GM19239 (cell line): ENCODE measurements at regions not wholly inside any gene's neighbourhood (a gene's known extent, or its start where the extent isn't known, plus 50 kb on each side); places are given as distances from the start of the nearest gene placed in this dataset.

ENCODE experiments used
- DNase-seq: peaks from one replicate; pipeline ENCODE4 v3.0.0; 2011; ENCODE audit warnings: low spot score; ENCODE audit not compliant: insufficient read length
- FAIRE-seq: peaks from 2 replicates; lab custom pipeline; 2011; peaks lifted over from hg19 to GRCh38; lab: Jason Lieb, UNC

DNA sequence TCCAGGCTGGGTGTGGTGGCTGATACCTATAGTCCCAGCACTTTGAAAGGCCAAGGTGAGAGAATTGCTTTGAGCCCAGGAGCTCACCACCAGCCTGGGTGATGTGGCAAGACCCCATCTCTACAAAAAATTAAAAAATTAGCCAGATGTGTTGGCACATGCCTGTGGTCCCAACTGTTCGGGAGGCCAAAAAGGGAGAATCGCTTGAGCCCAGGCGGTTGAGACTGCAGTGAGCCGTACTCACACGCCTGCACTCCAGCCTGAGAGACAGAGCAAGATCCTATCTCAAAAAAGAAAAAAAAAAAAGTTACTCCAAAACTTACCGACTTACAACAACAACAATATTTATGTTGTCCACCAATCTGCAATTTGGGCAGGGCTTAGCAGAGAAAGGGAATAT lies 178.0 kb upstream of the FN1 start:
- FAIRE-seq = no peak
- DNase-seq = no peak

GRCh38 chr2:215613280-215613679 lies 177.4 kb upstream of the FN1 start:
- no peak for FAIRE-seq
- DNase-seq = no peak

DNA sequence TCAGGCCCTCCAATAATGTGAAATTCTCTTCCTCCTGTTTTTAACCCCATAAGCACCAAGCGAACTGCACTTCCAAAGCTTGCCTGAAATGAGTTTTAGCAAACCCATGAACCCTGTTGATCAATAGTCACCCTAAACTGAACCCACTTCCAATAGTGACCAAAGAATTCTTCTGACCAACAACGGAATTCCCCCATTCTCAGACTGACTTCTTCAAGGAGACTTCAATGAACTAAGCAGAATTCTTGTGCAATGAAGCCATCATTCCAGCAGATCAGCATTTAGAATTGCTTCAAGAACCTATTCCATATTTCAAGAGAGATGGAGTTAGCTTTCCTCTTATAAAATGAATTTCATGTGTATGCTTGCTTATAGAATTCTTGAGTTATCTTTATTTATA lies 176.9 kb upstream of the FN1 start:
- DNase-seq = no peak

DNA sequence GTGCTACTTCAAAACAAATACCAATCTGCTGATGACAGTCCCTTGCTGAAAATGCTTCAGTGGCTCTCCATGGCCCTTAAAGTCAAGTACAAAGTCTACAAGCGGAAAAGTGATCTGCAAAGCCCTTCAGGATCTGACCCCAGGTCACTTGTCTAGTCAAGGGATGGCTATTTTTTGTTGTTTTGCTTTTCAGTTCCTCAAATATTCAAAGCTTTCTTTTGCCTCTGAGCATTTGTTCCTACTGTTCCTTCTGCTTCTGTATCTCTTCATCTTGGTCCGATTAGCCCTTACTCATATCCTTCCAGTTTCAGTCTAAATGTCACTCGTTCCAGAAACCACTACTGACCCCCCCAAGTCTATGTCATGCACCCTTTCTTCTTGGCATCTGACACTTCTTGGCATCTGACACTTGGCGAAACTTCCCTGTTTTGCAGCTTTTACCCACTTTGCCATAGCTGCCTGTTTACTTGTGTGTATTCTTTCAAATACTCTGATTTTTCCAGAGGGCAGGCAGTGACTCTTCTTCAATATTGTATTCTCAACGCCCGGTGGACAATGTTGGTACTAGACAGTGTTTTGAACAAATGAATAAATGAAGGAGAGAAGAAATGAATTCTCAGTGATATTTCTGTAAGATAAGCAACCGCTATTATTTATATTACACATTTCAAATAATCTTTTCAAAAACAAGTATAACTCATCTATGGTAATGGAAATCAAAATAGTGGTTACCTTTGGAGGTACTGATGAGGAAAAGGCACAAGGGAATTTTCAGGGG lies 175.9 kb upstream of the FN1 start:
- DNase-seq (no peak), FAIRE-seq (peak; percentile 60)

More for the DNA sequence above, 176.9 kb upstream of the FN1 start:
- no peak for FAIRE-seq

GRCh38 chr2:215609089-215610032 lies 173.5 kb upstream of the FN1 start:
- FAIRE-seq (peak; percentile 33), DNase-seq (no peak)

- DNase-seq (no peak), FAIRE-seq (no peak)
These were observed 171.9 kb upstream of the FN1 start for GRCh38 chr2:215607766-215608165.

DNA sequence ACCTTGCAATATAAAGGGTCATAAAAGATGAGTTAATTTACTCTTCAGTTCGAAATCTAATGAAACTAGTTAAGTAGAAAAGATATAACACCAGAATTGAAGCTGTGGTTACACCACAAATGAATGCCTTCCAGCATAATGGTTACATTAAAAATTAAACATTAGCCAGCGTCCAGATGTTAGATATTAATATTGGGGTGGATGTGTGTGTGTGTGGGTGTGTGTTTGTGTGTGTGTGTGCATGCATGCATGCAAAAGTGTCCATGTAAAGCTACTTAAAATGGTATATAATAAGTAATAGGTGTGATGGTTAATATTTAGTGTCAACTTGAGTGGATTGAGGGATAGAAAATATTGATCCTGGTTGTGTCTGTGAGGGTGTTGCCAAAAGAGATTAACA lies 170.4 kb upstream of the FN1 start:
- FAIRE-seq (no peak), DNase-seq (no peak)

DNA sequence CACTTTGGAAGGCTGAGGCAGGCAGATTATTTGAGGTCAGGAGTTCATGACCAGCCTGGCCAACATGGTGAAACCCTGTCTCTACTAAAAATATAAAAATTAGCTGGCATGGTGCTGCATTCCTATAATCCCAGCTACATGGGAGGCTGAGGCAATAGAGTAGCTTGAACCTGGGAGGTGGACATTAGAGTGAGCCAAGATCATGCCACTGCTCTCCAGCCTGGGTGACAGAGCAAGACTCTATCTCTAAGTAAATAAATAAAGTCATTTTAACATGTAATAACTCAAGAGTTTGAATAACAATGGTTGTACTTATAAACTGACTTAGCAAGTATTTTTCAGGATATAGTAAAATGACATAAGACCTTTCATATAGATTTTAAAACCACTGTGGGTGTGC lies 169.3 kb upstream of the FN1 start:
- DNase-seq = no peak
- FAIRE-seq = no peak

DNA sequence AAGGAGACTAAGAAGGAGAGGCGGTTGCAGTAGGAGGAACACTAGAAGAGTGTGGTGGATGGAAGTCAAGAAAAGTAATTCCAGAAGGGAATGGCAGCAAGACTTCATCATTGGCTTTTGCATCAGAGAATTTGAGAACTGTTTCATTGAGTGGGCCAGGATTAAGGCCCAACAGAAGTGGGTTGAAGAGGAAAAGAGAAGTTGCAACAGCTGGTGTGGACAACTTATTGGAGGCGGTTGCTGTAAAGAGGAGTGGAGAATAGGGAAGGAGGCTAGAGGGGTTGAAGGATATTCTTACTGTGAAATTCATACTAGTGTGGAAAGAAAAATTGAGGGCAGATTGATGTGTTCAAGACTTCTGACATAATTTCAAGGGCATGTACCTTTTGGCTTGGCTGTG lies 168.7 kb upstream of the FN1 start:
- FAIRE-seq (no peak), DNase-seq (no peak)

DNA sequence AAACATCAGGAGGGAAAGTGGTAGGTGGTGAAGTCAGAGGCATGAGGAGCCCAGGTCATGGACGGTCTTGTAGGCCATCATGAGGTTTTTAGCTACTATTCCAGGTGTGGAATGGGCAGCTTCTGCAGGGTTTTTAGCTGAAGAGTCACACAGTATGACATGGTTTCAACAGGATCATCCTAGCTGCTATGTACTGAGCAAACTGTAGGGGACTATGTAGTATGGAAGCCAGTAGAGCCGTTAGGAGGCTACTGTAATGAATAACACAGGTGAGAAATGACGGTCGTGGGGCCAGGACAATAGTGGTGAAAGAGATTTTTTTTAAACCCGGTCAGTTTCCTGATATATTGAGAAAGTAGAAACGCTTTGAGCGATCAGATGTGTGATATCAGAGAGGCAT lies 167.6 kb upstream of the FN1 start:
- DNase-seq = no peak
- FAIRE-seq = no peak

DNA sequence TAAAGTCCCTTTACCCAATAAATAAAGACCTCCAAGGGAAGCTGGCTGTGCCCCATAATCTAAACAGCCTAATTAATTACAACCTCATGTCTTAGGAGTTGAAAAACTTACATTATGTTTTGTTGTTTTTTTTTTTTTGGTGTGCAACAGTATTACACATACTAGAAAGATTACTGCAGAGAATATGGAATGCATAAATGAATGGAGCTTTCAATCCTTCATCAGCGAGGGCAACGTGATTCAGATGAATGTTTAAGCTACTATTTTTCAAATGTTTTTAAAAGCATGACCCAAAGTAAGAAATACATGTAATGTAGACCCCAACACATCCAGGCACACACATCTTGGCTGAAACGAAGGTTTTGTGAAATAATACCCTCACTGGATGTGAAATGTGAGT lies 167.1 kb upstream of the FN1 start:
- FAIRE-seq = no peak

DNA sequence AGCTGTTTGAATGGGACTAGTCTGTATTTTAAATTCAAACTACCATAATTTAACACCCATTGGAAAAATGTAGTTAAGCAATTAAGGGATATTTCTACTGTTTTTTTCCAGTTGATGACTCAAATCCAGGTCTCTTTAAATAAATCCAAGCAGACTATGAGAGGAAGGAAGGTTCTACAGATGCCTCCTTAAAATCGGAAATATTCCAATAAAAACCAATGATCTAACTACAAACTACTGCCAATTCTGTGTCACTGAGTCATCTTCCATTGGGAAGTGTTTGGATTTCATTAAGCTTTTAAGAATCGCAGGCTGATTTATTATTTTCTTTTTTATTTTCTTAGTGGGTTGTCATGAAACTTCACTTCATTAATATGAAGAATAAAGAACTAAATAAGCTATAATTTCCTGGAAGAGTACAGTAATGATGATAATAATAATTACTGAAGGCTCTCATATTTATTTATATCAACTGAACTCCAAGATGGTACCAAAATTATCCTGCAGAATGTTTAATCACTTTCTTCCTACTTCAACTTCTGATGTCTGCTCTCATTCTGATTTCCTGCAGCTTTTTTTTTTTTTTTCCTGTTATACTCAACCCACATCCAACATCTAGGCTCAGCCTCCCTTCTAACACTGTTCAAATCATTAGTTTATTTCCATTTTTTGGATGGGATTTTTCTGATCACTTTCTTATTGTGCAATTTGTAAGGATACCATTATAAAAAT lies 166.3 kb upstream of the FN1 start:
- no peak for FAIRE-seq

More for the DNA sequence above, 167.1 kb upstream of the FN1 start:
- no peak for DNase-seq

DNA sequence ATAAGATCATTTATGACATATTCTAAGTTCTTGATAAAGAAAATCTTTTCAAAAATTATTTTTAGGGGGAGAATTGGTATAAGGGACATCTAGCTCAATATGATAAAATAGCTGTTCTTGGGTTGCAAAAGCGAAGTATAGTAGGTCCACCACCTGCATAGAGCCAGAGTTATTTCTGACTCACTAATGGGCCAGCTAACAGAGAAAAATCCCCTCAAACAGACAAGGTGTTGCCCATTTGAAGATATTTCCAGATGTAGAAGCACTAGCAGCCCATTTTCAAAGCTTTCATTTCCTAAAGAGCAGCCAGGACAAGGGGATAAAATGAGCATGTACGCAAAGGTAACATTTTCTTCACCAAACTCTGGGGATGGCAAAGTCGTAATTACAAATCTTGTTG lies 165.7 kb upstream of the FN1 start:
- DNase-seq = no peak
- FAIRE-seq = no peak

More for the DNA sequence above, 166.3 kb upstream of the FN1 start:
- DNase-seq = no peak

DNA sequence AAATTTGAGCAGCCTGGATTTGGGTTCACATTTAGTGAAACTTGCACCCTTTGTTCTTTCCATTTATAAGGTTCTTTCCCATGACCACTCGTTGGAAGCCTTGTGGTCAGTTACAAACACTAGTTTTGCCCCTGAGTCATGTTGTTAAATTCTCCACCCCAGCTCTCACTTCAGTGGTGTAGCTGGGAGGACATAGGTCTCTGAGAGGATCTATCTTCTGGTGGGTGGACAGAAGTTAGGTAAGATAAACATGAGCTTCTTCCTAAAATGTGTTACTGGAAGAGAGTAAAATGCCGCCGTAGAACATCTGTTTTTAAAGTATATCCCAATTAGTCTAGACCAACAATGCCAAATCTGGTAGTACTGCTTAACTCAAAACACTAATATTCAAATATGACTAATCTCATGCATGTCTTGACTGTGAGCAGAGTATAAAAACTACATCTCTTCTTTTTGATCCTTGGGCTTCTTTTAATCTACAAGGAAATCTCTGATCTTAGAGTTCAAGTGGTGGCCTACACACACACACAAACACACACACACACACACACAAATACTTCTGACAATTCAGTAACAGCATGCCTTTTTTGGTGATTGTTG lies 162.6 kb upstream of the FN1 start:
- no peak for DNase-seq
- no peak for FAIRE-seq

- FAIRE-seq (no peak), DNase-seq (no peak)
These were observed 161.7 kb upstream of the FN1 start for GRCh38 chr2:215597577-215597976.

DNA sequence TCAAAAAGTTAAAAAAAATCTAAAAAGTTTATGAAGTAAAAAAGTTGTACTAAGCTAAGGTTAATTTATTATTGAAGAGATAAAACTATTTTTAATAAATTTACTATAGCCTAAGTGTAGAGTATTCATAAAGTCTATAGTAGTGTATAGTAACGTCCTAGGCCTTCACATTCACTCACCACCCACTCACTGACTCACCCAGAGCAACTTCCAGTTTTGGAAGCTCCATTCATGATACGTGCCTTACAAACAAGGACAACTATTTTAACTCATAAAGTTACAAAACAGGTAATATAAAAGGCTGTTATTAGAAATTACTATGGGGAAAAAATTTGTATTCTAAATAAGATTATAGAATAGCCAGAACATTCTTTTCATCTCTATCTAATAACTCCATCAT lies 158.9 kb upstream of the FN1 start:
- DNase-seq (no peak), FAIRE-seq (no peak)

- DNase-seq = no peak
- FAIRE-seq = no peak
These were observed 154.3 kb upstream of the FN1 start for GRCh38 chr2:215590010-215590745.

- no peak for FAIRE-seq
These were observed 148.0 kb upstream of the FN1 start for GRCh38 chr2:215583881-215584280.

DNA sequence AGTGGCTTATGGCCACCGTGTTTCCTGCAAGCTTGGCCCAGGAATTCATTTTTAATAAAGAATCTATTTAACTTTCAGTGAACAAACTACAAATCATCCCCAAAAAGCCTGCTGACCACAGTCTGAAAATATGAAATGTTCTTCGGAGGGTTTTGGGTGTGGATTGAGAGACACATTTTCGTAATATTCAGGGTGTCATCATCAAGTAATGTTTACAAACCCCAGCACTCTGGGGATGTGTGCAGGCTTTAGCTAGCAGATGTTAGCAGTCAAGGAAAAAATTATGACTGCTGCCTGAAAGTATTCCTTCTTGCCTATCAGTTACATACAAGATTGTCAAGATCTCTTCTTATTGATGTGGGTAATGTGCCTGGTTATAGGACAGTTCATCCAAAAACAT lies 143.9 kb upstream of the FN1 start:
- FAIRE-seq = no peak
- DNase-seq = no peak

More at GRCh38 chr2:215583881-215584280, 148.0 kb upstream of the FN1 start:
- DNase-seq = no peak

DNA sequence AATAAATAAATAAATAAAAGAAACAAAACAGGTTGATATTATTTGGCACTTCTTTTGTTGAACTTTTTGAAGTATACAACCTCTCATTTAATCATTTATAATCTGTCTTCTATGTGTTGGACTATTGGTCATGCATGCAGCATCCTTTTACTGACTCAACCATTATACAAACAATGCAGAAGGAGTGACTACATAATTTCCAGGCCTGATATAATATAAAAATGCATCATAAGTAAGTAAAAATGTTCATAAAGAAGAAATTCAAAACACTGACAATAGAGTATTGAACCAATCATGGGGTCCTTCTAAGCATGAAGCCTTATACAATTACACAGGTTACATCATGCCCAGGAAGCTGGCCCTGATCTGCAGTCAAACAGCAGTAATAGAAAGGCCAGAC lies 141.5 kb upstream of the FN1 start:
- no peak for DNase-seq
- FAIRE-seq = no peak
